ENCODE measurements at regions not wholly inside any gene's neighbourhood (a gene's known extent, or its start where the extent isn't known, plus 50 kb on each side); places are given as distances from the start of the nearest gene placed in this dataset.

GRCh38 chr13:110005563-110005962 lies 219.2 kb upstream of the IRS2 start:
- TF ChIP-seq EP300 (IDR thresholded peaks at IDR 0.05; ENCODE audit: borderline replicate concordance in 1 of 2, low read depth in 2 of 2, low read length in 2 of 2) (no peak), CREB1 (IDR thresholded peaks at IDR 0.05) (no peak), SIN3A (conservative IDR thresholded peaks at IDR 0.05 in 1 of 2, IDR thresholded peaks at IDR 0.05 in 1 of 2; ENCODE audit: low read depth in 1 of 2, low read length in 2 of 2) (no peak), GABPA (IDR thresholded peaks at IDR 0.05; ENCODE audit: borderline replicate concordance, insufficient read depth, low read length) (no peak), RBBP5 (IDR thresholded peaks at IDR 0.05; ENCODE audit: borderline replicate concordance, low read depth, low read length) (no peak), POLR2AphosphoS5 (IDR thresholded peaks at IDR 0.05; ENCODE audit: low read depth, low read length) (no peak)

All from H1 (cell line).